ENCODE measurements at regions not wholly inside any gene's neighbourhood (a gene's known extent, or its start where the extent isn't known, plus 50 kb on each side); places are given as distances from the start of the nearest gene placed in this dataset.

GRCh38 chr6:91538622-91539021 lies 951.8 kb upstream of the MAP3K7 start:
- TF ChIP-seq CTCF (conservative IDR thresholded peaks at IDR 0.05; ENCODE audit: low read depth, low read length) (no peak), EZH2 (IDR thresholded peaks at IDR 0.05; ENCODE audit: borderline replicate concordance, low read depth, low read length, poor library complexity, severe bottlenecking) (no peak)

Measured in A673 (cell line).